Cerebellar cortex (tissue), 1 donor: ENCODE measurements at regions not wholly inside any gene's neighbourhood (a gene's known extent, or its start where the extent isn't known, plus 50 kb on each side); places are given as distances from the start of the nearest gene placed in this dataset.
"Not testable (repeated sequence)": the region's sequence is repeated elsewhere in the genome, so short reads cannot be mapped to it uniquely, and the experiment has no call there.

ENCODE experiments used
- DNase-seq: peaks from one replicate; pipeline ENCODE4 v3.0.0-alpha.2; 2015; ENCODE audit warnings: low spot score

GRCh38 chr2:66174491-66174890 lies 260.4 kb upstream of the MEIS1 start:
- DNase-seq, result no peak

GRCh38 chr2:66173645-66174044 lies 261.3 kb upstream of the MEIS1 start:
- DNase-seq, result peak; percentile 16

GRCh38 chr2:66171530-66171929 lies 263.4 kb upstream of the MEIS1 start:
- no peak for DNase-seq

- no peak for DNase-seq
Measured at GRCh38 chr2:66170744-66171330, 264.1 kb upstream of the MEIS1 start.

GRCh38 chr2:66169076-66169475 lies 265.8 kb upstream of the MEIS1 start:
- DNase-seq, result no peak

GRCh38 chr2:66164470-66164869 lies 270.5 kb upstream of the MEIS1 start:
- no peak for DNase-seq

GRCh38 chr2:66156171-66156570 lies 278.8 kb upstream of the MEIS1 start:
- no peak for DNase-seq

- DNase-seq, result no peak
Measured at GRCh38 chr2:66153941-66154340, 281.0 kb upstream of the MEIS1 start.

- DNase-seq, result no peak
Measured at GRCh38 chr2:66145490-66145889, 289.4 kb upstream of the MEIS1 start.

- DNase-seq, result not testable (repeated sequence)
Measured at GRCh38 chr2:66144324-66144723, 290.6 kb upstream of the MEIS1 start.

- DNase-seq, result no peak
Measured at GRCh38 chr2:66137606-66138130, 297.3 kb upstream of the MEIS1 start.

- no peak for DNase-seq
Measured at GRCh38 chr2:66134138-66134701, 300.7 kb upstream of the MEIS1 start.

GRCh38 chr2:66127656-66128055 lies 307.3 kb upstream of the MEIS1 start:
- DNase-seq, result no peak

- no peak for DNase-seq
Measured at GRCh38 chr2:66127061-66127460, 307.9 kb upstream of the MEIS1 start.

GRCh38 chr2:66125951-66126350 lies 309.0 kb upstream of the MEIS1 start:
- DNase-seq, result no peak

GRCh38 chr2:66122516-66122915 lies 312.4 kb upstream of the MEIS1 start:
- no peak for DNase-seq

GRCh38 chr2:66121946-66122345 lies 313.0 kb upstream of the MEIS1 start:
- no peak for DNase-seq

GRCh38 chr2:66113988-66114625 lies 320.8 kb upstream of the MEIS1 start:
- DNase-seq, result no peak

- no peak for DNase-seq
Measured at GRCh38 chr2:66111706-66112105, 323.2 kb upstream of the MEIS1 start.

GRCh38 chr2:66110608-66111007 lies 324.3 kb upstream of the MEIS1 start:
- DNase-seq, result no peak

GRCh38 chr2:66110086-66110485 lies 324.8 kb upstream of the MEIS1 start:
- no peak for DNase-seq

- no peak for DNase-seq
Measured at GRCh38 chr2:66109419-66109818, 325.5 kb upstream of the MEIS1 start.

GRCh38 chr2:66105066-66105753 lies 329.7 kb upstream of the MEIS1 start:
- no peak for DNase-seq
